OCI-LY1 (cell line): ENCODE measurements at regions not wholly inside any gene's neighbourhood (a gene's known extent, or its start where the extent isn't known, plus 50 kb on each side); places are given as distances from the start of the nearest gene placed in this dataset.
A peak's percentile ranks its signal among the peaks of the same experiment; 100 is the strongest.

Source experiments
- H2AFZ ChIP-seq: fragments of 200-600 bp; sonication (generic), shearing (Covaris generic); 2 replicates; pipeline ENCODE4 v1.6.0; 2014; ENCODE audit warnings: antibody characterized with exemption, mild to moderate bottlenecking, low read length
- H3F3A ChIP-seq: fragments of 200-600 bp; sonication (generic), shearing (Covaris generic); 2 replicates; pipeline ENCODE4 v1.6.0; 2014; ENCODE audit warnings: mild to moderate bottlenecking, antibody characterized with exemption, low read length, moderate library complexity; ENCODE audit not compliant: insufficient read depth
- H3K27ac ChIP-seq: fragments of 200-600 bp; sonication (generic); 2 replicates; pipeline ENCODE4 v1.5.1; 2014; ENCODE audit warnings: low read length, mixed run types, mild to moderate bottlenecking, low read depth; ENCODE audit not compliant: poor library complexity, severe bottlenecking
- H3K27me3 ChIP-seq: fragments of 200-600 bp; sonication (generic); 2 replicates; pipeline ENCODE4 v1.6.0; 2014; ENCODE audit warnings: antibody characterized with exemption, mild to moderate bottlenecking, low read length, moderate library complexity; ENCODE audit not compliant: insufficient read depth
- H3K36me3 ChIP-seq: fragments of 200-600 bp; sonication (generic); 2 replicates; pipeline ENCODE4 v1.6.1; 2014; ENCODE audit warnings: mild to moderate bottlenecking, antibody characterized with exemption, low read length, moderate library complexity, mixed read lengths; ENCODE audit not compliant: insufficient read depth
- H3K4me1 ChIP-seq: fragments of 200-600 bp; sonication (generic); 2 replicates; pipeline ENCODE4 v1.5.1; 2014; ENCODE audit warnings: mild to moderate bottlenecking, low read length, moderate library complexity; ENCODE audit not compliant: insufficient read depth, severe bottlenecking
- H3K4me2 ChIP-seq: fragments of 200-600 bp; sonication (generic), shearing (Covaris generic); 2 replicates; pipeline ENCODE4 v1.6.1; 2014; ENCODE audit warnings: low read length
- H3K4me3 ChIP-seq: fragments of 200-600 bp; sonication (generic); 2 replicates; pipeline ENCODE4 v1.5.1; 2014; ENCODE audit warnings: low read length, low read depth, mild to moderate bottlenecking, mixed read lengths; ENCODE audit not compliant: poor library complexity, severe bottlenecking
- H3K79me2 ChIP-seq: fragments of 200-600 bp; shearing (Covaris generic); 2 replicates; pipeline ENCODE4 v1.6.1; 2016; ENCODE audit warnings: mixed run types, low read length, mixed read lengths; ENCODE audit not compliant: insufficient read depth
- H3K9ac ChIP-seq: fragments of 200-600 bp; sonication (generic), shearing (Covaris generic); 2 replicates; pipeline ENCODE4 v1.6.1; 2014; ENCODE audit warnings: mild to moderate bottlenecking, low read length, mixed read lengths
- H3K9me2 ChIP-seq: fragments of 200-600 bp; sonication (generic), shearing (Covaris generic); 2 replicates; pipeline ENCODE4 v1.6.1; 2014; ENCODE audit warnings: low read depth, mild to moderate bottlenecking, low read length, mixed read lengths
- H3K9me3 ChIP-seq: fragments of 200-600 bp; shearing (Covaris generic); 2 replicates; pipeline ENCODE4 v1.6.1; 2014; ENCODE audit warnings: low read length, mixed read lengths
- H4K20me1 ChIP-seq: fragments of 200-600 bp; sonication (generic), shearing (Covaris generic); 2 replicates; pipeline ENCODE4 v1.6.0; 2016; ENCODE audit warnings: mild to moderate bottlenecking, low read length; ENCODE audit not compliant: insufficient read depth
- EZH2 ChIP-seq: fragments of 200-600 bp; sonication (generic), shearing (Covaris generic); IDR thresholded peaks from 2 replicates; pipeline ENCODE4 v1.8.0; 2017; ENCODE audit warnings: borderline replicate concordance, mixed run types, mild to moderate bottlenecking, antibody characterized with exemption, low read length, moderate library complexity, mixed read lengths
- TF ChIP-seq, protein P1 (sequence below): fragments of 200-600 bp; sonication (generic), shearing (Covaris generic); IDR thresholded peaks from 2 replicates; pipeline ENCODE4 v1.5.1; 2017; ENCODE audit warnings: mild to moderate bottlenecking, antibody characterized with exemption, low read length, moderate library complexity, mixed read lengths

DNA sequence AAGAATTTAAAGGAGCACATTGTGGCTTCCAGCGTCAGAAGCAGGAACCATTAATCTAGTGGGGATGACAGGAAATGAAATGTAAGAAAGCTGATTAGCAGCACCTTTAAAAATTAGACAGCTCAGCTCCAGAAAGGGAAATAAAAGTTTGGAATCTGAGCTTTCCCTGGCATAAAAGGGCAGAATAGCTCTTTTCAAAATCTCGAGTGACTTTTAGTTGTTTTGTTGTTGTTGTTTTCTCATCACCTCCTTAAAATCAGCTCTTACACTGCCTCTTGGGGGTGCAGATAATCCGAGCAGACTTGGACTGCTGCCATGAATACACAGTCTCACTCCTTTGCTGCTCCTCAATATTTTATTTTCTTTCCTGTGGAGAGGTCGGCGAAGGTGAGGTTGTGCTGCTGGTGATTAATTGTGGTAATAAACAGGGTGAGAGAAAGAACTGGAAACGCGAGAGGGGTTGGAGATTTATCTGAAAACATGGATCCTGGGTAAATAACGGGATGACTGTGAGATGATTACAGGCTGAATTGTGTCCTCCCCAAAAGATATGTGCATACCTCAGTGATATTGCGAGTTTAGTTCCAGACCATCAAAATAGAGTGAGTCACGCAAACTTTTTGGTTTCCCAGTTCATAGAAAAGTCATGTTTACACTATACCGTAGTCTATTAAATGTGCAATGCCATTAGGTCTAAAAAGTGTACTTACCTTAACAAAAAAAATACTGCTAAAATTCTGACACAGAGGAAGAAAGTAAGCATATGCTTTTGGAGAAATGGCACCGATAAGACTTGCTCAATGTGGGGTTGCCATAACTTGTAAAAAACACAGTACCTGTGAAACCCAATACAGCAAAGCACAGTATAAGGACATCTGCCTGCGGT is 787.7 kb downstream of the UQCRFS1 start:
- H3K36me3 ChIP-seq = no peaks in the 10 kb centered on the region; the same call in 1 of the 2 replicates
- no peaks in the 10 kb centered on the region for H3K27me3 ChIP-seq
- peak overlapping the region; percentile 87 for H3K27ac ChIP-seq
- no peaks in the 10 kb centered on the region for H4K20me1 ChIP-seq
- no peak overlapping the region for H2AFZ ChIP-seq
- TF ChIP-seq EZH2 = no peak
- TF ChIP-seq, protein P1, sequence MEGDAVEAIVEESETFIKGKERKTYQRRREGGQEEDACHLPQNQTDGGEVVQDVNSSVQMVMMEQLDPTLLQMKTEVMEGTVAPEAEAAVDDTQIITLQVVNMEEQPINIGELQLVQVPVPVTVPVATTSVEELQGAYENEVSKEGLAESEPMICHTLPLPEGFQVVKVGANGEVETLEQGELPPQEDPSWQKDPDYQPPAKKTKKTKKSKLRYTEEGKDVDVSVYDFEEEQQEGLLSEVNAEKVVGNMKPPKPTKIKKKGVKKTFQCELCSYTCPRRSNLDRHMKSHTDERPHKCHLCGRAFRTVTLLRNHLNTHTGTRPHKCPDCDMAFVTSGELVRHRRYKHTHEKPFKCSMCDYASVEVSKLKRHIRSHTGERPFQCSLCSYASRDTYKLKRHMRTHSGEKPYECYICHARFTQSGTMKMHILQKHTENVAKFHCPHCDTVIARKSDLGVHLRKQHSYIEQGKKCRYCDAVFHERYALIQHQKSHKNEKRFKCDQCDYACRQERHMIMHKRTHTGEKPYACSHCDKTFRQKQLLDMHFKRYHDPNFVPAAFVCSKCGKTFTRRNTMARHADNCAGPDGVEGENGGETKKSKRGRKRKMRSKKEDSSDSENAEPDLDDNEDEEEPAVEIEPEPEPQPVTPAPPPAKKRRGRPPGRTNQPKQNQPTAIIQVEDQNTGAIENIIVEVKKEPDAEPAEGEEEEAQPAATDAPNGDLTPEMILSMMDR = no peak
- peak overlapping the region; percentile 6; the same call in 1 of the 2 replicates for H3K9ac ChIP-seq
- H3K4me1 ChIP-seq = peaks cover 90% of the 10 kb centered on the region
- H3K9me2 ChIP-seq = no peaks in the 10 kb centered on the region
- H3K79me2 ChIP-seq = no peaks in the 10 kb centered on the region
- no peak overlapping the region for H3K4me3 ChIP-seq
- H3K4me2 ChIP-seq = peak overlapping the region; percentile 26; the same call in 1 of the 2 replicates
- no peaks in the 10 kb centered on the region for H3K9me3 ChIP-seq
- H3F3A ChIP-seq = no peaks in the 10 kb centered on the region

DNA sequence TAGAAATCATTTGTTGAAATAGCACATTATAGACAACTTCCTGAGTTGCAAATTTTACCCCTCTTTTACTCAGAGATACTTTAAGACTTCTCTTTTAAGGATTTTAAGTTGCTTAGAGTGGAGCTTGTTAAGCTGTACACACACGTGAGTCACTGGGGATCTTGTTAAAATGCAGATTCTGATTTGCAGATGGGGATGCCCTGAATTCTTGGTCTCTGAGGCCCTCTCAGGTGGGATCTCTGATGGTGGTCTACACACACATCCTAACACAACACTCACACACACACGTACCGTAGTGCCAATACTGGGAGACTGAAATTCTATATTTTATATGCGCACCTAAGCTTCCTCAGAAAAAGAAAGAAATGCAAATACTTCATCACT is 788.3 kb downstream of the UQCRFS1 start:
- no peak overlapping the region; the same call in 1 of the 2 replicates for H3K9ac ChIP-seq
- no peaks in the 10 kb centered on the region for H3K9me2 ChIP-seq
- TF ChIP-seq EZH2 = no peak
- TF ChIP-seq, protein P1 = no peak
- no peak overlapping the region for H2AFZ ChIP-seq
- no peak overlapping the region for H3K4me3 ChIP-seq
- H3K79me2 ChIP-seq = no peaks in the 10 kb centered on the region
- H3K4me1 ChIP-seq = peaks cover 90% of the 10 kb centered on the region
- peak overlapping the region; percentile 26; the same call in 1 of the 2 replicates for H3K4me2 ChIP-seq
- no peaks in the 10 kb centered on the region for H3K27me3 ChIP-seq
- H3K27ac ChIP-seq = peak overlapping the region; percentile 87
- H4K20me1 ChIP-seq = no peaks in the 10 kb centered on the region
- H3K9me3 ChIP-seq = no peaks in the 10 kb centered on the region
- H3F3A ChIP-seq = no peaks in the 10 kb centered on the region
- no peaks in the 10 kb centered on the region; the same call in 1 of the 2 replicates for H3K36me3 ChIP-seq

DNA sequence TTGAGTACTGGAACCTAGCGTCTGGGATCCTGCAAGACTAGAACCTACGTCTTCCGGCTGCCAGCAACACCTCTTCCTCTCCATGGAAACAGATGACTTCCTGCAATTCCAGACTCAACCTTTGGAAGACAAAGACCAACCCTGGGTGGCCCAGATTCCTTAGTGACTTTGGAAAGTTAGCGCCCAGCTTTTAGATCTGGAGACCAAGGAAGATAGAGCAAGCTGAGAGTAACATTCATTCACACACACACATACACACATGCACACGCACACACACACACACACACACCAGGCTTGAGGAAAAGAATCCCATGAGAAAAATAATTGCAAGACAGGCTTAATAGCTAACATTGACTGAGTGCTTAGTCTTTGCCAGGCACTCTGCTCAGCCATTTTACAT is 788.9 kb downstream of the UQCRFS1 start:
- TF ChIP-seq EZH2 = no peak
- TF ChIP-seq, protein P1 = no peak
- Histone ChIP-seq H3K36me3 (no peaks in the 10 kb centered on the region; the same call in 1 of the 2 replicates), H3K4me3 (no peak overlapping the region), H3F3A (no peaks in the 10 kb centered on the region), H3K27me3 (no peaks in the 10 kb centered on the region), H2AFZ (no peak overlapping the region), H3K9me2 (no peaks in the 10 kb centered on the region), H3K9ac (no peak overlapping the region), H3K4me2 (no peak overlapping the region), H3K79me2 (no peaks in the 10 kb centered on the region), H3K27ac (peak overlapping the region; percentile 87), H3K9me3 (no peaks in the 10 kb centered on the region), H4K20me1 (no peaks in the 10 kb centered on the region), H3K4me1 (peaks cover 86% of the 10 kb centered on the region)
